AG04450 (cell line): ENCODE measurements at regions not wholly inside any gene's neighbourhood (a gene's known extent, or its start where the extent isn't known, plus 50 kb on each side); places are given as distances from the start of the nearest gene placed in this dataset.

Source experiments
- CTCF ChIA-PET: fragments of 300-600, 350-600 bp; formaldehyde crosslinking; extraction: SDS; loops from one replicate; lab custom pipeline; 2022; ENCODE audit warnings: antibody characterized with exemption, inconsistent platforms; lab: Charles Lee
- POLR2A ChIA-PET: fragments of 350-600 bp; formaldehyde crosslinking; extraction: SDS; loops from one replicate; lab custom pipeline; 2021; ENCODE audit warnings: antibody characterized with exemption, inconsistent platforms; lab: Yijun Ruan, JAX
- DNase-seq: peaks from one replicate; pipeline ENCODE4 v3.0.0-alpha.2; 2011; ENCODE audit warnings: low read depth, low spot score
- H3K27ac ChIP-seq: one replicate; pipeline ENCODE4 v1.5.1; 2012; ENCODE audit warnings: low read depth, low read length, control low read depth
- H3K27me3 ChIP-seq: one replicate; pipeline ENCODE4 v1.6.0; 2012; ENCODE audit warnings: low read length; ENCODE audit not compliant: control insufficient read depth, insufficient read depth
- H3K4me3 ChIP-seq: 2 replicates; pipeline ENCODE4 v1.5.1; 2011; ENCODE audit warnings: mild to moderate bottlenecking, low read depth, low read length, control low read depth
- H3K9me3 ChIP-seq: 2 replicates; pipeline ENCODE4 v1.5.1; 2012; ENCODE audit warnings: low read length; ENCODE audit not compliant: control insufficient read depth, insufficient read depth
- CTCF ChIP-seq: IDR thresholded peaks from 2 replicates; pipeline ENCODE4 v1.5.1; 2011; ENCODE audit warnings: low read depth, low read length, control low read depth, inconsistent platforms

DNA sequence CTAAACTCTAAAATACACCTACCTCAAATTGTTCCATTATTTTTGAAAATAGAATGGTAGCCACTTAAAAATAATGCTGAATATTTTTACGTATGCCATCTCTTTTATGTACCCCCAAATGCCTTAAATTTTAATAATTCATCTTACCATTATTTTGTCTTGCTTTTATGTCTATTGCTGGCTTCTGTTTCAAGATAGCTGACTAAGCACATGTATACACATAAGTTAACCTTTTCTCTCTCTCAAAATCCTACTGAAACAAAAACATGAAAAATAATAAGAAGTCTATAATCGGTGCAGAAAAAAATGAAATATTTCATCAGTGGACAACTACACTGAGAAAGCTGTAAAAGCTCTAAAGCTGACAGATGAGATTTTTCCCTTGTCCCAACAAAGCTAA is 652.0 kb upstream of the ZNF608 start:
- Histone ChIP-seq H3K4me3 (no peak overlapping the region), H3K27ac (no peak overlapping the region), H3K9me3 (no peaks in the 10 kb centered on the region), H3K27me3 (no peaks in the 10 kb centered on the region)
- POLR2A ChIA-PET, result no interaction called here
- no peak for TF ChIP-seq CTCF
- DNase-seq, result no peak
- CTCF ChIA-PET, result no interaction called here

DNA sequence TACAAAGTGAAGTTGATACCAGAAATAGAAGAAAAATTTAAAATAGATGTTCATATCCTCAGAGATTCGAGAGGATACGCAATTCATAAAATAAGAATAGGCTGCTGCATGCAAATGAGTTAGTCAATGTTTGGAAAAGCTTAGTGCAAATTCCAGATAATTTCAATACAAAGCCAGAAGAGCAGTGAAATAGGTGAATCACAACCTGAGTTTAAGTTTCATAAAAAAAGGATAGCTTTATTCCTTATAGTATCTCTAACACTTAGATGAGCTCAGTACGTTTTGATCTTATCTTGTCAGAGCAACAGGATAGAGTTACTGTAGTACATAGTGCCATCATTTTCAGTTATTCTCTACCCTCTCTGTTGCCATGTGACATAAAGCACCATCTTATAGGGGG is 653.4 kb upstream of the ZNF608 start:
- Histone ChIP-seq H3K27ac (no peak overlapping the region), H3K4me3 (no peak overlapping the region), H3K9me3 (peaks cover 3% of the 10 kb centered on the region; the same call in 1 of the 2 replicates), H3K27me3 (no peaks in the 10 kb centered on the region)
- POLR2A ChIA-PET, result no interaction called here
- CTCF ChIA-PET, result no interaction called here
- DNase-seq, result no peak
- TF ChIP-seq CTCF, result no peak

- POLR2A ChIA-PET, result no interaction called here
- Histone ChIP-seq H3K9me3 (peaks cover 4% of the 10 kb centered on the region; the same call in 1 of the 2 replicates), H3K27ac (no peak overlapping the region), H3K4me3 (no peak overlapping the region), H3K27me3 (no peaks in the 10 kb centered on the region)
- TF ChIP-seq CTCF, result no peak
- CTCF ChIA-PET, result interaction anchor here (0.6 kb wide), 1 partner anchor 86 kb away, joined by 4 read pairs; no protein-coding TSS in a partner anchor
- DNase-seq, result no peak
These were observed 655.5 kb upstream of the ZNF608 start for GRCh38 chr5:125401724-125402622.

GRCh38 chr5:125402787-125403186 is 656.3 kb upstream of the ZNF608 start:
- no peak for TF ChIP-seq CTCF
- Histone ChIP-seq H3K9me3 (peaks cover 4% of the 10 kb centered on the region; the same call in 1 of the 2 replicates), H3K4me3 (no peak overlapping the region), H3K27me3 (no peaks in the 10 kb centered on the region), H3K27ac (no peak overlapping the region)
- ChIA-PET CTCF (interaction anchor here (0.6 kb wide), 1 partner anchor 85 kb away, joined by 4 read pairs; no protein-coding TSS in a partner anchor), POLR2A (no interaction called here)
- DNase-seq, result no peak

DNA sequence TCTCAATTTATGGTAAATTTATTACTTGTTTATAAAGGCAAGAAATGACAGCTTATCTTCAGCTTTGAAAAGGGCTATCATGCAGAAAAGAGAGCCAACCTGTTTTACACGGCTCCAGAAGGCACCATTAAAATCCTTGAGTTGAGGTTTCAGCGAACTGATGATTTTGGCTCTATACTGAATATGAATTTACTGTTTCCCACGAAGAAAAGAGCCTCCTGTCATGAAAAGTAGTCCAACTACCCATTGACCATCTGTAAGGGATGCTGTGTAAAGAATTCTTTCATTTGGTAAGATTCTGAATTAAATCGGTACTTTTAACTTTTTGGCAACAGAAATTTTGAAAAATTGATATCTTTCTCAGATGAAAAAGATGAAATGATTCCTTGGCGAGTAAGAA is 657.6 kb upstream of the ZNF608 start:
- POLR2A ChIA-PET, result no interaction called here
- no peak for DNase-seq
- Histone ChIP-seq H3K27me3 (no peaks in the 10 kb centered on the region), H3K9me3 (peaks cover 4% of the 10 kb centered on the region; the same call in 1 of the 2 replicates), H3K4me3 (no peak overlapping the region), H3K27ac (no peak overlapping the region)
- TF ChIP-seq CTCF, result no peak
- CTCF ChIA-PET, result no interaction called here
